H1 (cell line): ENCODE measurements at regions not wholly inside any gene's neighbourhood (a gene's known extent, or its start where the extent isn't known, plus 50 kb on each side); places are given as distances from the start of the nearest gene placed in this dataset.

ENCODE experiments used
- CTCF ChIA-PET: fragments of 300-600 bp; sonication (Branson Sonifier 250); formaldehyde crosslinking; loops from one replicate; lab custom pipeline; 2021; ENCODE audit not compliant: partially characterized antibody; lab: Charles Lee
- POLR2A ChIA-PET: fragments of 300-600 bp; sonication (Branson Sonifier 250); formaldehyde crosslinking; loops from one replicate; lab custom pipeline; 2021; ENCODE audit warnings: inconsistent platforms; ENCODE audit not compliant: partially characterized antibody; lab: Charles Lee
- DNase-seq, 2 experiments: peaks; one replicate each; pipeline versions ENCODE4 v3.0.0 to v3.0.0-alpha.2; 2010 to 2022; ENCODE audit warnings: low spot score in 2 of 2, low read depth in 1 of 2, mixed read lengths in 1 of 2
- FAIRE-seq: peaks from 2 replicates; lab custom pipeline; 2011; peaks lifted over from hg19 to GRCh38; lab: Jason Lieb, UNC
- H2AFZ ChIP-seq: 2 replicates; pipeline ENCODE4 v1.8.1; 2012; ENCODE audit warnings: low read length, inconsistent platforms
- H2AK5ac ChIP-seq: 2 replicates; pipeline ENCODE4 v1.6.1; 2013; ENCODE audit warnings: low read depth, low read length
- H2BK120ac ChIP-seq: replicated peaks from 2 replicates; pipeline ENCODE3; 2013; ENCODE audit warnings: low read depth, low read length, inconsistent platforms
- H2BK12ac ChIP-seq: 2 replicates; pipeline ENCODE4 v1.6.1; 2013; ENCODE audit warnings: low read depth, low read length
- H2BK15ac ChIP-seq: 2 replicates; pipeline ENCODE4 v1.6.1; 2013; ENCODE audit warnings: low read length
- H2BK20ac ChIP-seq: 2 replicates; pipeline ENCODE4 v1.6.1; 2013; ENCODE audit warnings: low read length
- H2BK5ac ChIP-seq: 2 replicates; pipeline ENCODE4 v1.6.1; 2013; ENCODE audit warnings: low read depth, low read length
- H3K14ac ChIP-seq: 2 replicates; pipeline ENCODE4 v1.6.1; 2013; ENCODE audit warnings: inconsistent platforms; ENCODE audit not compliant: insufficient read length
- H3K18ac ChIP-seq: 2 replicates; pipeline ENCODE4 v1.6.1; 2013; ENCODE audit warnings: low read length; ENCODE audit errors: extremely low read depth
- H3K23ac ChIP-seq: 2 replicates; pipeline ENCODE4 v1.6.1; 2013; ENCODE audit warnings: inconsistent platforms; ENCODE audit not compliant: insufficient read length
- H3K23me2 ChIP-seq: 2 replicates; pipeline ENCODE4 v1.6.1; 2013; ENCODE audit warnings: low read depth, low read length
- H3K27ac ChIP-seq: 2 replicates; pipeline ENCODE4 v1.6.1; 2011; ENCODE audit warnings: low read depth, low read length, inconsistent platforms
- H3K27me3 ChIP-seq, 4 experiments: replicated peaks in 1 of 4; 1 replicate in 1 of 4; 2 replicates in 3 of 4; pipeline versions ENCODE4 v1.6.1 to v1.8.1; 2011 to 2013; ENCODE audit warnings: low read length in 3 of 4, mild to moderate bottlenecking in 3 of 4, inconsistent platforms in 2 of 4, mixed read lengths in 2 of 4, moderate library complexity in 1 of 4; ENCODE audit not compliant: control insufficient read depth in 3 of 4, insufficient read depth in 3 of 4; ENCODE audit errors: extremely low read depth in 1 of 4
- H3K36me3 ChIP-seq, 4 experiments: 2 replicates each; pipeline versions ENCODE4 v1.6.1 to v1.8.1; 2011 to 2013; ENCODE audit warnings: mild to moderate bottlenecking in 4 of 4, low read length in 3 of 4, moderate library complexity in 2 of 4, control low read depth in 1 of 4, inconsistent platforms in 1 of 4; ENCODE audit not compliant: insufficient read depth in 4 of 4, control insufficient read depth in 2 of 4
- H3K4ac ChIP-seq: replicated peaks from 2 replicates; pipeline ENCODE3; 2013; ENCODE audit warnings: low read length, low read depth, mixed read lengths, inconsistent platforms; ENCODE audit not compliant: insufficient read length
- H3K4me1 ChIP-seq, 4 experiments: replicated peaks in 1 of 4; 1 replicate in 1 of 4; 2 replicates in 3 of 4; pipeline versions ENCODE4 v1.6.1 to v1.8.1; 2011 to 2013; ENCODE audit warnings: low read length in 3 of 4, inconsistent platforms in 2 of 4, mixed read lengths in 1 of 4; ENCODE audit not compliant: insufficient read depth in 4 of 4, control insufficient read depth in 3 of 4
- H3K4me2 ChIP-seq, 2 experiments: 2 replicates each; pipeline versions ENCODE4 v1.6.1 to v1.8.1; 2011 to 2013; ENCODE audit warnings: low read depth in 2 of 2, low read length in 2 of 2, control low read depth in 1 of 2, inconsistent platforms in 1 of 2, mild to moderate bottlenecking in 1 of 2; ENCODE audit not compliant: insufficient read depth in 1 of 2
- H3K4me3 ChIP-seq, 4 experiments: fragments of 200-600, 300-600 bp in 1 of 4; sonication (generic), shearing (Covaris generic), sonication (Bioruptor Twin) in 1 of 4; 2 replicates each; pipeline versions ENCODE4 v1.5.1 to v1.8.1; 2011 to 2016; ENCODE audit warnings: low read length in 4 of 4, low read depth in 3 of 4, control low read depth in 2 of 4, inconsistent platforms in 2 of 4, mild to moderate bottlenecking in 2 of 4, mixed read lengths in 1 of 4, moderate library complexity in 1 of 4; ENCODE audit not compliant: insufficient read depth in 2 of 4; ENCODE audit errors: extremely low read depth in 1 of 4
- H3K56ac ChIP-seq: replicated peaks from 2 replicates; pipeline ENCODE3; 2013; ENCODE audit warnings: low read depth, mild to moderate bottlenecking, mixed read lengths, low read length, inconsistent platforms; ENCODE audit not compliant: insufficient read length
- H3K79me1 ChIP-seq: 2 replicates; pipeline ENCODE4 v1.6.1; 2013; ENCODE audit warnings: low read depth, low read length, control low read depth
- H3K79me2 ChIP-seq, 2 experiments: 2 replicates each; pipeline versions ENCODE4 v1.6.1 to v1.8.1; 2012 to 2013; ENCODE audit warnings: low read length in 2 of 2, mild to moderate bottlenecking in 2 of 2, inconsistent platforms in 1 of 2; ENCODE audit not compliant: insufficient read depth in 2 of 2, control insufficient read depth in 1 of 2
- H3K9ac ChIP-seq, 4 experiments: replicated peaks in 1 of 4; 1 replicate in 1 of 4; 2 replicates in 3 of 4; pipeline versions ENCODE4 v1.6.1 to v1.8.1; 2011 to 2013; ENCODE audit warnings: low read depth in 3 of 4, low read length in 3 of 4, control low read depth in 2 of 4, mild to moderate bottlenecking in 2 of 4, moderate library complexity in 2 of 4, inconsistent platforms in 1 of 4; ENCODE audit errors: extremely low read depth in 1 of 4
- H3K9me3 ChIP-seq, 2 experiments: 2 replicates each; pipeline versions ENCODE4 v1.6.1 to v1.8.1; 2012 to 2013; ENCODE audit warnings: mild to moderate bottlenecking in 2 of 2, moderate library complexity in 2 of 2, control low read depth in 1 of 2, inconsistent platforms in 1 of 2, low read depth in 1 of 2, low read length in 1 of 2, mixed read lengths in 1 of 2; ENCODE audit not compliant: insufficient read depth in 2 of 2
- H4K20me1 ChIP-seq, 2 experiments: replicated peaks in 1 of 2; 2 replicates each; pipeline versions ENCODE3 to v1.8.1; 2011 to 2013; ENCODE audit warnings: inconsistent platforms in 2 of 2, low read length in 2 of 2, mild to moderate bottlenecking in 1 of 2; ENCODE audit not compliant: insufficient read depth in 2 of 2, control insufficient read depth in 1 of 2
- H4K5ac ChIP-seq: 2 replicates; pipeline ENCODE4 v1.6.1; 2013; ENCODE audit warnings: low read length, low read depth, mixed read lengths, inconsistent platforms; ENCODE audit not compliant: insufficient read length
- H4K8ac ChIP-seq: 2 replicates; pipeline ENCODE4 v1.8.0; 2013; ENCODE audit warnings: mild to moderate bottlenecking, moderate library complexity, low read length, inconsistent platforms; ENCODE audit not compliant: insufficient read depth; ENCODE audit errors: extremely low read depth
- H4K91ac ChIP-seq: replicated peaks from 2 replicates; pipeline ENCODE3; 2013; ENCODE audit warnings: low read length, mixed read lengths, inconsistent platforms; ENCODE audit not compliant: insufficient read length
- HDAC6 ChIP-seq: IDR thresholded peaks from one replicate; pipeline ENCODE4 v1.7.1; 2012; ENCODE audit warnings: low read depth, mild to moderate bottlenecking, inconsistent platforms, low read length, moderate library complexity
- WGBS, 2 experiments: shearing (Covaris generic) in 1 of 2; methylation state at CpG; one replicate each; pipeline versions ENCODE4 v1.1.6 to v1.1.7; 2013 to 2015; ENCODE audit warnings: low lambda C conversion rate in 2 of 2, mixed read lengths in 2 of 2, inconsistent platforms in 1 of 2, low coverage in 1 of 2, missing lambda C conversion rate in 1 of 2; ENCODE audit not compliant: insufficient replicate concordance in 2 of 2, insufficient coverage in 1 of 2, insufficient read length in 1 of 2; ENCODE audit errors: extremely low coverage in 1 of 2, missing lambda C conversion rate in 1 of 2; 5-methylcytosine and 5-hydroxymethylcytosine counted together

DNA sequence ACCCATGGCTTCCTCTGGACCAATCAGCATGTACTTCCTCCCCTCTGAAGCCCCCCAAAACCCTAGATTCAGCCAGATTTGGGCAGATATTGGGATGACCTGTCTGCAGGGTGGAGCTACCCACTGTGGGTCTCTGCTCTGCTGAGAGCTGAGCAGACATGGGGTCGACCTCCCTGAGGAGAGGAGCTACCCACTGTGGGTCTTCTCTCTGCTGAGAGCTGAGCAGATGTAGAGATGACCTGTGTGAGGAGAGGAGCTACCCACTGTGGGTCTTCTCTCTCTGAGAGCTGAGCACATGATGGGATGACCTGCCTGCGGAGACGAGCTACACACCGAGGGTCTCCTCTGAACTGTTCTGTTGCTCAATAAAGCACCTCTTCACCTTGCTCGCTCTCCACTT is 89.6 kb downstream of the CAVIN4 start:
- CTCF ChIA-PET: interaction anchor here (0.6 to 1.6 kb wide), 4 partner anchors 8 to 115 kb away, joined by 3 to 4 read pairs (median 4); no protein-coding TSS in a partner anchor
- no peak for TF ChIP-seq HDAC6

More for the DNA sequence above, 89.6 kb downstream of the CAVIN4 start:
- 85% methylated on average over 5 of the region's 5 CpGs; no CpG with 5 or more reads in 1 of the 2 experiments for WGBS, 2 experiments
- H2BK12ac ChIP-seq: no peak overlapping the region
- no peak overlapping the region for H3K9ac ChIP-seq
- POLR2A ChIA-PET: no interaction called here
- no peak overlapping the region for H2BK120ac ChIP-seq
- no peak overlapping the region for H3K4me2 ChIP-seq
- H3K9me3 ChIP-seq: peaks cover 0 to 4% of the 10 kb centered on the region in 2 experiments; a peak in 1 of 4 replicates
- H4K91ac ChIP-seq: no peak overlapping the region
- no peak overlapping the region for H2AK5ac ChIP-seq
- no peaks in the 10 kb centered on the region for H4K20me1 ChIP-seq
- FAIRE-seq: no peak
- DNase-seq: no peak
- peaks cover 2 to 18% (median 10%) of the 10 kb centered on the region in 4 experiments; a peak in 5 of 7 replicates for H3K4me1 ChIP-seq
- no peak overlapping the region for H3K23ac ChIP-seq
- H3K56ac ChIP-seq: no peak overlapping the region
- H3K27me3 ChIP-seq: peaks cover 0 to 5% (median 1%) of the 10 kb centered on the region in 4 experiments; a peak in 2 of 7 replicates
- no peak overlapping the region for H4K8ac ChIP-seq
- no peaks in the 10 kb centered on the region for H3K23me2 ChIP-seq
- H3K4me3 ChIP-seq: no peak overlapping the region
- H2BK15ac ChIP-seq: no peak overlapping the region
- H3K18ac ChIP-seq: no peak overlapping the region
- no peak overlapping the region for H3K14ac ChIP-seq
- no peaks in the 10 kb centered on the region for H3K36me3 ChIP-seq
- no peak overlapping the region for H2AFZ ChIP-seq
- no peak overlapping the region for H4K5ac ChIP-seq
- H3K79me1 ChIP-seq: no peaks in the 10 kb centered on the region
- no peak overlapping the region for H2BK20ac ChIP-seq
- H3K79me2 ChIP-seq: no peaks in the 10 kb centered on the region
- no peak overlapping the region for H3K27ac ChIP-seq
- no peak overlapping the region for H2BK5ac ChIP-seq
- H3K4ac ChIP-seq: no peak overlapping the region
